Small intestine (tissue), 7 donors: ENCODE measurements at regions not wholly inside any gene's neighbourhood (a gene's known extent, or its start where the extent isn't known, plus 50 kb on each side); places are given as distances from the start of the nearest gene placed in this dataset.

ENCODE experiments used
- DNase-seq, 2 donors: peaks; one replicate each; pipeline versions ENCODE4 v3.0.0 to v3.0.0-alpha.2; 2013
- FAIRE-seq: peaks from 2 replicates; lab custom pipeline; 2012; peaks lifted over from hg19 to GRCh38; lab: Jason Lieb, UNC
- H3K27ac ChIP-seq, 3 donors: one replicate each; pipeline ENCODE4 v1.5.1; 2013; ENCODE audit warnings: low read length in 2 of 3, mild to moderate bottlenecking in 2 of 3, control low read depth in 1 of 3, inconsistent platforms in 1 of 3, low read depth in 1 of 3, moderate library complexity in 1 of 3
- H3K27me3 ChIP-seq, 3 donors: one replicate each; pipeline ENCODE4 v1.6.1; 2013; ENCODE audit warnings: low read length in 3 of 3, inconsistent platforms in 1 of 3; ENCODE audit not compliant: control insufficient read depth in 3 of 3, insufficient read depth in 3 of 3
- H3K36me3 ChIP-seq, 3 donors: one replicate each; pipeline ENCODE4 v1.6.1; 2013; ENCODE audit warnings: low read length in 3 of 3, inconsistent platforms in 1 of 3, low read depth in 1 of 3, mild to moderate bottlenecking in 1 of 3, moderate library complexity in 1 of 3; ENCODE audit not compliant: control insufficient read depth in 3 of 3, insufficient read depth in 2 of 3
- H3K4me1 ChIP-seq, 3 donors: one replicate each; pipeline ENCODE4 v1.6.1; 2013; ENCODE audit warnings: low read length in 2 of 3, inconsistent platforms in 1 of 3, low read depth in 1 of 3, mild to moderate bottlenecking in 1 of 3, moderate library complexity in 1 of 3; ENCODE audit not compliant: control insufficient read depth in 3 of 3, insufficient read depth in 2 of 3
- H3K4me3 ChIP-seq, 3 donors: one replicate each; pipeline ENCODE4 v1.5.1; 2013; ENCODE audit warnings: low read length in 3 of 3, control low read depth in 1 of 3, inconsistent platforms in 1 of 3, low read depth in 1 of 3, mild to moderate bottlenecking in 1 of 3, moderate library complexity in 1 of 3
- H3K9me3 ChIP-seq, 2 donors: one replicate each; pipeline ENCODE4 v1.6.1; 2013; ENCODE audit warnings: low read depth in 1 of 2, low read length in 1 of 2; ENCODE audit not compliant: control insufficient read depth in 2 of 2, insufficient read depth in 1 of 2
- WGBS, 3 donors: extraction: QIAGEN DNeasy Blood & Tissue Kit; methylation state at CpG; one replicate each; pipeline ENCODE4 v1.1.7; 2013; 5-methylcytosine and 5-hydroxymethylcytosine counted together
- donor health status: healthy with polysubstance abuse.
- donor health status: control.
- donor health status: control.
- donor health status: Bipolar disorder and iron deficiency.
- donor health status: healthy.

DNA sequence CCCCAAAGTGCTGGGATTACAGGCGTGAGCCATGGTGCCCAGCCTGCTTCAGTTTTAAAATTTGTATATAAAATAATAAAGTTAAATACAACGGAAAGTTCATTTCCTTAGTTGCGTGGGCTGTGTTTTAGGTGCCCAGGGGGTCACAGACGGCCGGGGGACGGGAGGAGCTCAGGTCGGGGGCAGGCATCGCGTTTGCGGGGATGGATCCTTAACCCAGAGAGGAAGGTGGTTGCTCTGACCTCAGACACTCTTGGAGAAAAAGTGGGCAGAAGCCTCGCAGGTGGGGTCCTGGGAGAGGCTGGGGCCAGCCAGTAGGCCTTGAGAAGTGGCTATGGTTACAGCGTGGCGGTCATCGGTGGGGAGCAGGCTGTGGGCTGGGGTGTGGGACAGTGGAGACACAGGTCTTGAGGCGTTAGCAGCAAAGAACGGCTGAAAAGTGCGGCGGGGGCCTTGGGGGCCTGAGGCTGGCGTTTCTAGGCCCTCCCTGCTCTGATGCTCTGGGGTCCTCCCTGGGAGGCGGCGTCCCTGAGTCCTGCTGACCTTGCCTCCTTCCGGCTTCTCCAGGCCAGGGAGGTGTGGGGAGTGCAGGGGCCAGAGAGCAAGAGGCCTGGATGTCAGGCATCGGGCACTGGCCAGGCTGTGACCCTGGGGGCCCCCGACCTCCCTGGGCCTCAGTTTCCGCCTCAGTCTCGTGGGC is 54.4 kb downstream of the UNCX start:
- FAIRE-seq, result no peak
- no peak overlapping the region for H3K4me3 ChIP-seq
- H3K27ac ChIP-seq, result no peak overlapping the region
- H3K4me1 ChIP-seq, result no peaks in the 10 kb centered on the region
- peaks cover 4 to 47% (median 20%) of the 10 kb centered on the region in 3 donors for H3K27me3 ChIP-seq
- no peaks in the 10 kb centered on the region for H3K9me3 ChIP-seq
- WGBS, 3 donors, result 80 to 82% (median 80%) methylated on average over 26 of the region's 26 CpGs
- H3K36me3 ChIP-seq, result no peaks in the 10 kb centered on the region
- no peak for DNase-seq

GRCh38 chr7:1287752-1288201 is 55.1 kb downstream of the UNCX start:
- H3K9me3 ChIP-seq, result no peaks in the 10 kb centered on the region
- H3K27me3 ChIP-seq, result peaks cover 4 to 53% (median 20%) of the 10 kb centered on the region in 3 donors
- DNase-seq (no peak), FAIRE-seq (no peak)
- H3K27ac ChIP-seq, result no peak overlapping the region
- H3K36me3 ChIP-seq, result no peaks in the 10 kb centered on the region
- no peaks in the 10 kb centered on the region for H3K4me1 ChIP-seq
- 69 to 81% (median 78%) methylated on average over 17 to 19 of the region's 19 CpGs for WGBS, 3 donors
- H3K4me3 ChIP-seq, result no peak overlapping the region

- FAIRE-seq, result no peak
- H3K36me3 ChIP-seq, result no peaks in the 10 kb centered on the region
- H3K27me3 ChIP-seq, result peaks cover 4 to 57% (median 23%) of the 10 kb centered on the region in 3 donors
- H3K4me1 ChIP-seq, result no peaks in the 10 kb centered on the region
- 74 to 80% (median 79%) methylated on average over 22 to 26 of the region's 26 CpGs for WGBS, 3 donors
- no peaks in the 10 kb centered on the region for H3K9me3 ChIP-seq
- no peak for DNase-seq
- H3K4me3 ChIP-seq, result no peak overlapping the region
- H3K27ac ChIP-seq, result no peak overlapping the region
These were observed 55.8 kb downstream of the UNCX start for GRCh38 chr7:1288390-1288995.

- Histone ChIP-seq H3K9me3 (no peaks in the 10 kb centered on the region), H3K36me3 (no peaks in the 10 kb centered on the region), H3K4me3 (no peak overlapping the region), H3K27me3 (peaks cover 4 to 55% (median 21%) of the 10 kb centered on the region in 3 donors), H3K27ac (no peak overlapping the region), H3K4me1 (no peaks in the 10 kb centered on the region)
- DNase-seq (no peak), FAIRE-seq (no peak)
- WGBS, 3 donors, result 70 to 81% (median 80%) methylated on average over 30 to 32 of the region's 32 CpGs
These were observed 56.4 kb downstream of the UNCX start for GRCh38 chr7:1288996-1289551.

GRCh38 chr7:1289666-1290025 is 57.0 kb downstream of the UNCX start:
- DNase-seq (no peak), FAIRE-seq (no peak)
- no peaks in the 10 kb centered on the region for H3K4me1 ChIP-seq
- 10 to 20% (median 20%) methylated on average over 20 of the region's 20 CpGs for WGBS, 3 donors
- H3K4me3 ChIP-seq, result no peak overlapping the region
- H3K36me3 ChIP-seq, result no peaks in the 10 kb centered on the region
- no peak overlapping the region for H3K27ac ChIP-seq
- H3K27me3 ChIP-seq, result peaks cover 4 to 55% (median 20%) of the 10 kb centered on the region in 3 donors
- no peaks in the 10 kb centered on the region for H3K9me3 ChIP-seq

GRCh38 chr7:1290026-1290678 is 57.5 kb downstream of the UNCX start:
- WGBS, 3 donors, result 2 to 5% (median 4%) methylated on average over 48 to 50 of the region's 50 CpGs
- DNase-seq, result peak in 1 of 2 donors; percentile 41

GRCh38 chr7:1290679-1291356 is 58.1 kb downstream of the UNCX start:
- Histone ChIP-seq H3K9me3 (no peaks in the 10 kb centered on the region), H3K36me3 (no peaks in the 10 kb centered on the region), H3K27ac (no peak overlapping the region), H3K4me3 (peak overlapping the region in 1 of 3 donors; percentile 19), H3K4me1 (no peaks in the 10 kb centered on the region), H3K27me3 (peaks cover 4 to 55% (median 20%) of the 10 kb centered on the region in 3 donors)
- FAIRE-seq, result no peak
- DNase-seq, result no peak
- WGBS, 3 donors, result 36 to 47% (median 40%) methylated on average over 34 to 37 of the region's 37 CpGs

More at GRCh38 chr7:1290026-1290678, 57.5 kb downstream of the UNCX start:
- Histone ChIP-seq H3K9me3 (no peaks in the 10 kb centered on the region), H3K4me3 (peak overlapping the region in 1 of 3 donors; percentile 19), H3K27ac (no peak overlapping the region), H3K27me3 (peaks cover 4 to 55% (median 20%) of the 10 kb centered on the region in 3 donors), H3K36me3 (no peaks in the 10 kb centered on the region), H3K4me1 (no peaks in the 10 kb centered on the region)
- no peak for FAIRE-seq

DNA sequence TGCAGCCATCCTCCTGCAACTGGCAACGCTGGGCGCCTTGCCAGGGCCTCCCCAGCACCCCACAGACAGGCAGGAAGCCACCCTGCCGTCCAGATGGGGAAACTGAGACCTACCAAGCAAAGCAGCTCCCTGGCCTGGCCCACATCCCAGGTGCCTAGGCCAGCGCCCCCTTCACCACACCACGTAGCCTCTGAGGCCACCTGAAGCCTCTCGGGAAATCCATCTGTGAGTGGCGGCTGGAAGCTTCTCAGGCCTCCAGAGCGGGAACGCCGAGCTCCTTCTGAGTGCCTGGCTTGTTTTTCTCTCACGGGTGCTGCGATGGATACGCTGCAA is 58.7 kb downstream of the UNCX start:
- WGBS, 3 donors, result 75 to 84% (median 82%) methylated on average over 13 of the region's 13 CpGs
- no peaks in the 10 kb centered on the region for H3K4me1 ChIP-seq
- no peak overlapping the region for H3K27ac ChIP-seq
- no peaks in the 10 kb centered on the region for H3K9me3 ChIP-seq
- FAIRE-seq (no peak), DNase-seq (no peak)
- no peak overlapping the region for H3K4me3 ChIP-seq
- no peaks in the 10 kb centered on the region for H3K36me3 ChIP-seq
- peaks cover 4 to 60% (median 20%) of the 10 kb centered on the region in 3 donors for H3K27me3 ChIP-seq
